DND-41 (cell line): ENCODE measurements at regions not wholly inside any gene's neighbourhood (a gene's known extent, or its start where the extent isn't known, plus 50 kb on each side); places are given as distances from the start of the nearest gene placed in this dataset.

ENCODE experiments used
- EZH2 ChIP-seq: IDR thresholded peaks from 3 replicates; pipeline ENCODE4 v1.6.1; 2012; ENCODE audit warnings: borderline replicate concordance, low read depth, mild to moderate bottlenecking, moderate library complexity, low read length, inconsistent platforms; ENCODE audit not compliant: severe bottlenecking
- TF ChIP-seq, protein P1 (sequence below): IDR thresholded peaks from 2 replicates; pipeline ENCODE4 v1.5.1; 2012; ENCODE audit warnings: borderline replicate concordance, low read length, moderate library complexity, mild to moderate bottlenecking; ENCODE audit not compliant: poor library complexity, severe bottlenecking; ENCODE audit errors: extremely low read depth

- TF ChIP-seq, protein P1, sequence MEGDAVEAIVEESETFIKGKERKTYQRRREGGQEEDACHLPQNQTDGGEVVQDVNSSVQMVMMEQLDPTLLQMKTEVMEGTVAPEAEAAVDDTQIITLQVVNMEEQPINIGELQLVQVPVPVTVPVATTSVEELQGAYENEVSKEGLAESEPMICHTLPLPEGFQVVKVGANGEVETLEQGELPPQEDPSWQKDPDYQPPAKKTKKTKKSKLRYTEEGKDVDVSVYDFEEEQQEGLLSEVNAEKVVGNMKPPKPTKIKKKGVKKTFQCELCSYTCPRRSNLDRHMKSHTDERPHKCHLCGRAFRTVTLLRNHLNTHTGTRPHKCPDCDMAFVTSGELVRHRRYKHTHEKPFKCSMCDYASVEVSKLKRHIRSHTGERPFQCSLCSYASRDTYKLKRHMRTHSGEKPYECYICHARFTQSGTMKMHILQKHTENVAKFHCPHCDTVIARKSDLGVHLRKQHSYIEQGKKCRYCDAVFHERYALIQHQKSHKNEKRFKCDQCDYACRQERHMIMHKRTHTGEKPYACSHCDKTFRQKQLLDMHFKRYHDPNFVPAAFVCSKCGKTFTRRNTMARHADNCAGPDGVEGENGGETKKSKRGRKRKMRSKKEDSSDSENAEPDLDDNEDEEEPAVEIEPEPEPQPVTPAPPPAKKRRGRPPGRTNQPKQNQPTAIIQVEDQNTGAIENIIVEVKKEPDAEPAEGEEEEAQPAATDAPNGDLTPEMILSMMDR, result no peak
- TF ChIP-seq EZH2, result no peak
Measured at GRCh38 chr18:75506913-75507312, 79.4 kb upstream of the SMIM21 start.
